HG03039 (cell line): ENCODE measurements at regions not wholly inside any gene's neighbourhood (a gene's known extent, or its start where the extent isn't known, plus 50 kb on each side); places are given as distances from the start of the nearest gene placed in this dataset.

Source experiments
- ATAC-seq: cut with Tn5 transposase; IDR thresholded peaks from one replicate; pipeline ENCODE4 v1.9.1; 2021; ENCODE audit warnings: mild to moderate bottlenecking, moderate library complexity; ENCODE audit not compliant: unreplicated experiment

GRCh38 chr16:50884066-50884860 is 142.4 kb downstream of the CYLD start:
- ATAC-seq, result no peak

- no peak for ATAC-seq
These were observed 140.1 kb downstream of the CYLD start for GRCh38 chr16:50881956-50882355.

- ATAC-seq, result no peak
These were observed 139.5 kb downstream of the CYLD start for GRCh38 chr16:50881331-50881830.

- no peak for ATAC-seq
These were observed 139.0 kb downstream of the CYLD start for GRCh38 chr16:50880926-50881325.

- no peak for ATAC-seq
These were observed 138.2 kb downstream of the CYLD start for GRCh38 chr16:50879873-50880695.

- ATAC-seq, result no peak
These were observed 137.2 kb downstream of the CYLD start for GRCh38 chr16:50878966-50879615.

GRCh38 chr16:50878536-50878935 is 136.7 kb downstream of the CYLD start:
- ATAC-seq, result no peak

- ATAC-seq, result no peak
These were observed 134.4 kb downstream of the CYLD start for GRCh38 chr16:50876263-50876662.

- no peak for ATAC-seq
These were observed 126.7 kb downstream of the CYLD start for GRCh38 chr16:50868577-50868976.

- no peak for ATAC-seq
These were observed 124.9 kb downstream of the CYLD start for GRCh38 chr16:50866806-50867205.

- ATAC-seq, result no peak
These were observed 122.5 kb downstream of the CYLD start for GRCh38 chr16:50864386-50864785.

GRCh38 chr16:50863644-50864144 is 121.8 kb downstream of the CYLD start:
- no peak for ATAC-seq

- ATAC-seq, result no peak
These were observed 121.1 kb downstream of the CYLD start for GRCh38 chr16:50862818-50863643.

GRCh38 chr16:50861970-50862411 is 120.1 kb downstream of the CYLD start:
- no peak for ATAC-seq

- ATAC-seq, result no peak
These were observed 119.6 kb downstream of the CYLD start for GRCh38 chr16:50861451-50861850.

- no peak for ATAC-seq
These were observed 117.9 kb downstream of the CYLD start for GRCh38 chr16:50859628-50860360.

GRCh38 chr16:50858877-50859627 is 117.2 kb downstream of the CYLD start:
- ATAC-seq, result no peak

- ATAC-seq, result no peak
These were observed 116.5 kb downstream of the CYLD start for GRCh38 chr16:50858376-50858775.

- ATAC-seq, result no peak
These were observed 116.0 kb downstream of the CYLD start for GRCh38 chr16:50857881-50858280.
